Caco-2 (cell line): ENCODE measurements at regions not wholly inside any gene's neighbourhood (a gene's known extent, or its start where the extent isn't known, plus 50 kb on each side); places are given as distances from the start of the nearest gene placed in this dataset.

Experiments used
- BruUV-seq: library from RNA; stranded (reverse); fragments of 400-500 nt; replicated peaks from 2 replicates; lab custom pipeline; 2021; lab: Mats Ljungman, UMichigan
- CTCF ChIA-PET: fragments of 300-600 bp; sonication (Branson Sonifier 250); formaldehyde crosslinking; loops from one replicate; lab custom pipeline; 2022; ENCODE audit warnings: antibody characterized with exemption; lab: Charles Lee
- POLR2A ChIA-PET: fragments of 300-600 bp; sonication (Branson Sonifier 250); formaldehyde crosslinking; loops from one replicate; lab custom pipeline; 2022; ENCODE audit warnings: antibody characterized with exemption; lab: Charles Lee
- DNase-seq, 2 experiments: peaks; one replicate each; pipeline versions ENCODE4 v3.0.0 to v3.0.0-alpha.2; 2020 to 2022
- H3K27me3 ChIP-seq: replicated peaks from 2 replicates; pipeline ENCODE4 v1.6.0; 2011; ENCODE audit warnings: low read length; ENCODE audit not compliant: control insufficient read depth, insufficient read depth
- H3K36me3 ChIP-seq: 2 replicates; pipeline ENCODE4 v1.5.1; 2011; ENCODE audit warnings: low read length; ENCODE audit not compliant: control insufficient read depth, insufficient read depth
- H3K4me1 ChIP-seq: fragments of 250-450 bp; sonication (Bioruptor Pico); 2 replicates; pipeline ENCODE4 v1.5.1; 2020; ENCODE audit warnings: mild to moderate bottlenecking
- H3K4me3 ChIP-seq: 2 replicates; pipeline ENCODE4 v1.5.1; 2011; ENCODE audit warnings: low read depth, mild to moderate bottlenecking, control low read depth, low read length
- H3K9me3 ChIP-seq: fragments of 250-450 bp; sonication (Bioruptor Pico); 2 replicates; pipeline ENCODE4 v1.5.1; 2020; ENCODE audit warnings: mild to moderate bottlenecking, moderate library complexity
- H3K27ac Mint-ChIP-seq: one replicate; pipeline ENCODE4 v1.8.0; 2022; ENCODE audit warnings: mixed read lengths; ENCODE audit not compliant: unreplicated experiment
- H3K27me3 Mint-ChIP-seq: one replicate; pipeline ENCODE4 v1.8.0; 2022; ENCODE audit warnings: mixed read lengths; ENCODE audit not compliant: insufficient read depth, unreplicated experiment
- H3K36me3 Mint-ChIP-seq: one replicate; pipeline ENCODE4 v1.8.0; 2022; ENCODE audit warnings: mild to moderate bottlenecking, mixed read lengths; ENCODE audit not compliant: insufficient read depth, unreplicated experiment
- H3K4me1 Mint-ChIP-seq: one replicate; pipeline ENCODE4 v1.8.0; 2022; ENCODE audit warnings: low read depth, mixed read lengths; ENCODE audit not compliant: unreplicated experiment
- H3K4me3 Mint-ChIP-seq: one replicate; pipeline ENCODE4 v1.8.0; 2022; ENCODE audit warnings: mild to moderate bottlenecking, moderate library complexity, mixed read lengths; ENCODE audit not compliant: unreplicated experiment
- H3K9me3 Mint-ChIP-seq: one replicate; pipeline ENCODE4 v1.8.0; 2022; ENCODE audit warnings: mixed read lengths; ENCODE audit not compliant: unreplicated experiment
- intact Hi-C: fragments of 100-400 bp; cut with micrococcal nuclease; formaldehyde crosslinking; loops from one replicate; pipeline ENCODE4 v1.10.0; 2022; ENCODE audit not compliant: unreplicated experiment
- TF ChIP-seq, protein P1 (sequence below), 2 experiments: fragments of 200-600 bp in 1 of 2; IDR thresholded peaks; 1 replicate in 1 of 2; 2 replicates in 1 of 2; pipeline versions ENCODE4 v1.5.1 to v1.8.0; 2011 to 2022; ENCODE audit warnings: antibody characterized with exemption in 1 of 2, control low read depth in 1 of 2, inconsistent platforms in 1 of 2, low read depth in 1 of 2, low read length in 1 of 2, mild to moderate bottlenecking in 1 of 2, moderate library complexity in 1 of 2; ENCODE audit not compliant: insufficient read depth in 1 of 2, severe bottlenecking in 1 of 2, unreplicated experiment in 1 of 2

- POLR2A ChIA-PET, result no interaction called here
- Mint-ChIP-seq H3K4me3 (no peak overlapping the region), H3K4me1 (no peaks in the 10 kb centered on the region), H3K36me3 (no peaks in the 10 kb centered on the region), H3K27ac (no peak overlapping the region), H3K9me3 (peaks cover 16% of the 10 kb centered on the region), H3K27me3 (no peaks in the 10 kb centered on the region)
- no TSS peak for BruUV-seq
- H3K9me3 ChIP-seq, result no peaks in the 10 kb centered on the region
- no peaks in the 10 kb centered on the region for H3K27me3 ChIP-seq
- H3K36me3 ChIP-seq, result no peaks in the 10 kb centered on the region
- CTCF ChIA-PET, result no interaction called here
- intact Hi-C loops, result no loop called here
- no peaks in the 10 kb centered on the region for H3K4me1 ChIP-seq
- DNase-seq, result no peak
- no peak overlapping the region for H3K4me3 ChIP-seq
- TF ChIP-seq, protein P1, sequence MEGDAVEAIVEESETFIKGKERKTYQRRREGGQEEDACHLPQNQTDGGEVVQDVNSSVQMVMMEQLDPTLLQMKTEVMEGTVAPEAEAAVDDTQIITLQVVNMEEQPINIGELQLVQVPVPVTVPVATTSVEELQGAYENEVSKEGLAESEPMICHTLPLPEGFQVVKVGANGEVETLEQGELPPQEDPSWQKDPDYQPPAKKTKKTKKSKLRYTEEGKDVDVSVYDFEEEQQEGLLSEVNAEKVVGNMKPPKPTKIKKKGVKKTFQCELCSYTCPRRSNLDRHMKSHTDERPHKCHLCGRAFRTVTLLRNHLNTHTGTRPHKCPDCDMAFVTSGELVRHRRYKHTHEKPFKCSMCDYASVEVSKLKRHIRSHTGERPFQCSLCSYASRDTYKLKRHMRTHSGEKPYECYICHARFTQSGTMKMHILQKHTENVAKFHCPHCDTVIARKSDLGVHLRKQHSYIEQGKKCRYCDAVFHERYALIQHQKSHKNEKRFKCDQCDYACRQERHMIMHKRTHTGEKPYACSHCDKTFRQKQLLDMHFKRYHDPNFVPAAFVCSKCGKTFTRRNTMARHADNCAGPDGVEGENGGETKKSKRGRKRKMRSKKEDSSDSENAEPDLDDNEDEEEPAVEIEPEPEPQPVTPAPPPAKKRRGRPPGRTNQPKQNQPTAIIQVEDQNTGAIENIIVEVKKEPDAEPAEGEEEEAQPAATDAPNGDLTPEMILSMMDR (IDR thresholded peaks at IDR 0.05; ENCODE audit: insufficient read depth in 1 of 2, low read depth in 1 of 2, low read length in 1 of 2, severe bottlenecking in 1 of 2, unreplicated experiment in 1 of 2), result no peak
Observed at GRCh38 chr7:153532326-153532725, 519.9 kb upstream of the DPP6 start.

DNA sequence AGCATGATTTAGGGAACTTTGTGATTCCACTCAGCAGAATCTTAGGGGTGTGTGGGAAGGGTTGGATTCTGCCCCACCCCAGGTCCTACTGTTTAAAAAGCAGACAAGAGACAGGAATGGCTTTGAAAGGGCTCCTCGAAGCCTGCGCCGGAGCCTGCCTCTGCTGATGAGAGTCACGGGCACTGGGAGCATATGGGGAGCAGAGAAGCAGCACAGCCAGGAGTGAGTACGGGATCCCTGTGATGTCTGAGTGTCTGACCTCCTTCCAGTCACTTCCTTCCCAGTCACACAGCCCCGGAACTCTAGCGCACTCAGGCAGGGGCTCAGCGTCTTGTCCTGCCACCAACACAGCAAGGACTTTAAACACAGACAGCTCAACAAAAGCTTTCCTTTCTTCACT lies 514.9 kb upstream of the DPP6 start:
- no peaks in the 10 kb centered on the region for H3K36me3 Mint-ChIP-seq
- no peaks in the 10 kb centered on the region for H3K9me3 Mint-ChIP-seq
- H3K27ac Mint-ChIP-seq, result no peak overlapping the region
- BruUV-seq, result no TSS peak
- H3K27me3 Mint-ChIP-seq, result peaks cover 2% of the 10 kb centered on the region
- intact Hi-C loops, result no loop called here
- H3K27me3 ChIP-seq, result no peaks in the 10 kb centered on the region
- H3K4me3 ChIP-seq, result no peak overlapping the region
- TF ChIP-seq, protein P1 (IDR thresholded peaks at IDR 0.05; ENCODE audit: insufficient read depth in 1 of 2, low read depth in 1 of 2, low read length in 1 of 2, severe bottlenecking in 1 of 2, unreplicated experiment in 1 of 2), result no peak
- no peaks in the 10 kb centered on the region for H3K4me1 Mint-ChIP-seq
- no peaks in the 10 kb centered on the region for H3K4me1 ChIP-seq
- ChIA-PET CTCF (no interaction called here), POLR2A (no interaction called here)
- no peaks in the 10 kb centered on the region for H3K36me3 ChIP-seq
- DNase-seq, result no peak
- no peaks in the 10 kb centered on the region for H3K9me3 ChIP-seq
- H3K4me3 Mint-ChIP-seq, result no peak overlapping the region

- TF ChIP-seq, protein P1 (IDR thresholded peaks at IDR 0.05; ENCODE audit: insufficient read depth in 1 of 2, low read depth in 1 of 2, low read length in 1 of 2, severe bottlenecking in 1 of 2, unreplicated experiment in 1 of 2), result no peak
- Histone ChIP-seq H3K4me1 (no peaks in the 10 kb centered on the region), H3K4me3 (no peak overlapping the region), H3K9me3 (no peaks in the 10 kb centered on the region), H3K36me3 (no peaks in the 10 kb centered on the region), H3K27me3 (no peaks in the 10 kb centered on the region)
- no peak for DNase-seq
- ChIA-PET CTCF (no interaction called here), POLR2A (no interaction called here)
- Mint-ChIP-seq H3K9me3 (no peaks in the 10 kb centered on the region), H3K4me3 (no peak overlapping the region), H3K36me3 (no peaks in the 10 kb centered on the region), H3K27ac (no peak overlapping the region), H3K27me3 (peaks cover 2% of the 10 kb centered on the region), H3K4me1 (no peaks in the 10 kb centered on the region)
- intact Hi-C loops, result no loop called here
- no TSS peak for BruUV-seq
Observed at GRCh38 chr7:153541903-153542302, 510.3 kb upstream of the DPP6 start.
